ENCODE measurements at regions not wholly inside any gene's neighbourhood (a gene's known extent, or its start where the extent isn't known, plus 50 kb on each side); places are given as distances from the start of the nearest gene placed in this dataset.
"Not testable (repeated sequence)": the region's sequence is repeated elsewhere in the genome, so short reads cannot be mapped to it uniquely, and the experiment has no call there.

DNA sequence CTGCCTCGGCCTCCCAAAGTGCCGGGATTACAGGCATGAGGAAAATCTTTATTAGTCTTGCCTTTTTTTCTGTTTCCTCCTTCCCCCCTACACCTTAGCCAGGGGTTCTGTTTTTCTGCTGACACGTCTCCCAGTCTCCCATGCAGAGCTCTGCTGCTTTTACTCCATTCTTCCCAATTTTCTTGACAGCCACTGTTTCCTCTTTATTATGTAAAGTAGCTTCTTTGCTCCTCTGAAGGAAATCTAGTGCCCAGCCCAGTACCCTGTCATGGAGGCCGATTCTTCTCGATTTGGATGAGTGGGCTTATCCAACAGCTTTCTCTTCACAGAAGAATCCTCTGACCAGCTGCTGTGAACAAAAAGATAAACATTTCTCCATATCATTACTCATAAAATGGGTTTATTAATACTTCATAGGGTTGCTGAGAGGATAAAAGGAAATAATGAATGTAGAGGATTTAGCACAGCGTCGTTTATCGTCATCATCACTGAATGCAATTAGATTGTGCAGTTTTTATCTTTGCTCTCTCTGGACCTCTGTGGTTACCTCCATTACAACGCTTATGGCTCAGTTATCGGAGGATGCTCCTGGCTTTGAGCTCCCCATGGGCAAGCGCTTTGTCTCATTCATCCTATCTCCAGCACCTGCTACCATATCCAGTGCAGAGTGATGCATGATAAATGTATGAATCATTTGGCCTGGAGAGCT, 375.6 kb upstream of the C11orf87 start:
- no peak for DNase-seq (ENCODE audit: low spot score)

DNA sequence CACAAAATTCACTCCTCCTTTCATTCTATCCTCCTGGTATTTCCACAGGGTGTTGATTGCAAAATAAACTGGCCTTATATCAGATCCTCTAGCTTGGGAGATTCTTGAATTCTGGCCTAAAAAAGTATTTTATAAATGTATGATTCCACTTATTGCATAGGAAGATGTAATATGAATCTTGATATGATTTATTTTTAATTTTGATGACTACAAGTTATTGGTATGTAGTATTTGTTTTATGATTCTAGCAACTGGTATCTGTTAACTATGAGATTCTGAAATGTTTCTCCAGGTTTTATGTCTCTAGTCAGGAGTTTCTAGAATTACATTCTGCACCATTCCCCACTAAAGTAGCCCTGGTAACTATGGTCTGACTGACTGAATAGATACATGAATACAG, 373.9 kb upstream of the C11orf87 start:
- no peak for DNase-seq (ENCODE audit: low spot score)

DNA sequence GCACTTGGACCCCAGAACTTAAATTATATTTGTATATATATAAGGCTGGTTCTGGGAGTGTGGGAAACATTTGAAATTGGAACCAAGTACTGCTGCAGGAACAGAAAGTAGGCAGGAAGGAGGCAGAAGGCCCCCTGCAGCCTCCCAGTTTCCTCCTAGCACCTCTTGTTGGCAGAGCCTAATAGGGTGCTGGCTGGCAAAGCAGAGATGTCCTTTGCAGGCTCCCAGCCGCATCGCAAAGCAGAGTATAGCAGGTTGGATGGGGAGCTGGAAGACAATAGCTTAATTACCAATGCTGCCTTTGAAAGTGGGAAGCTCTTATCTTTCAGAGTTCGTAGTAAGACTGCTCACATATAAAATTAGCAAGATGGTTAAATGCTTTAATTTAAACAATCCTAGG, 370.8 kb upstream of the C11orf87 start:
- no peak for DNase-seq (ENCODE audit: low spot score)

DNA sequence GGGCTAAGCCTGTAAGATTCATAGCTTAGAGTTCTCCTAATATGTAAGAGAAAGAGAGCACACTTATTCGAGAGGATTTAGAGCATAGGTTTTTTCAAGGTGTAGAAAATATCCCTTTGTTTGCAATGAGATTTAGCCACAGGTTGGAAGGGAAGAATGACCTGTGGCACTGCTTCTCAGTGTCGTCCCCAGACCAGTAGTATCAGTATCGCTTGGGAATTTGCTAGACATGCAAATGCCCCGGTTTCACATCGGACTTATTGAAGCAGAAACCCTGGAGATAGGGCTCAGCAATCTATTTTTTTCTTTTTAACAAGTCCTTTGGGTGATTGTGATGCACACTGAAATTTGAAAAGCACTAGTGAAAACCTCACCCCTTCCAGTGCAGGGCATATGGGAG, 362.6 kb upstream of the C11orf87 start:
- DNase-seq (ENCODE audit: low spot score) = no peak

DNA sequence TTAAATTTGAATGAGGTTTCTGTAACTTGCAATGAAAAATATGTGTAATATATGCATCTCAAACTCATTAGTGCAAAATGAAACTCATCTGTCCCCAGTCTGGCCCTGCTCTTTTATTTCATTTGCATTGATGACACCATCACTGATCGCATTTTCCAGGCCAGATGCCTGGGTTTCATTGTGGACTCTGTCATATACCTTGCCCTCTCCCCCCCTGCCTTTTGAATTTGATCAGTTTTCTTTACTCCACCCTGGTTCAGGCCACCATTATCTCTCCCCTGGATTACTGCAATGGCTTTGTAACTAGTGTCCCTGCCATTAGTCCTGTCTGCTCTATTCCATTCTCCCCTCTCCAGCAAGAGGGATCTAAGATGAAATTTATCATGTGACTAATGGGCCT, 360.6 kb upstream of the C11orf87 start:
- DNase-seq (ENCODE audit: low spot score) = no peak

DNA sequence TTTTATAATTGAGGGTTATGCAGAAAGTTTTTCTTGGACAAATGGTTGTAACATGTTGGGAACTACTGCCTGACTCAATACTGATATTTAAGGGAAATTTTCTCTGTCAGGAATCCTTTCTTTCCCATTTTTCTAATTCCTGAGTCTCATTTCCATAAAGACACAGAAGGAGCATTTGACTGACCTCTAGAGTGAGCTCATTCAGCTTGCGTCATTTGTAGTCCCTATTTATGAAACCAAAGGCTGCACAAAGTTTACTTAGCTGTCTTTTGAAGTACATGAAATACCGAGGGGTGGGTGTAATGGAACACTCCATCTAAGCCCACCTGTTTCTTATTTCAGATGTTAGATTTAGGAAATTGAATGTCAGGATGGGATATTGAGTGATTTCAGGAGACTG, 359.5 kb upstream of the C11orf87 start:
- no peak for DNase-seq (ENCODE audit: low spot score)

DNA sequence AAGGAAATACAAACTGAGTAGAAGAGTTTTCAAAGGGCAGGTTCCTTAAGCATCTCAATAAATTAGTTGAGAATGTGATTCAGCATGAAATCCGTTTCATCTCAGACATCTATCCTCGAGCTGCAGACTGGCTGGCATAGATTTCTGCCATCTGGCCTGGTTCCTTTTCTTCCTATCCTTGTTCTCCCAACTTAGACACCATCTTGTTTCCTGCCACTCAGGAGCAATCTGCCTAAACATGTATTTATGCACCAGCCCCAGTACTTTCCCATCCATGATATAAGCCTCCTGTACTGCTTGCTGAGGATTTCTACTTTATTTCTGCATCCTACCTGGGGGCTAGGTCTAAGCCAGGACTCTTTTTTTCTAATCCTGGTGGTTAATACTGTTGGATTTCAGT, 359.1 kb upstream of the C11orf87 start:
- DNase-seq (ENCODE audit: low spot score) = no peak

DNA sequence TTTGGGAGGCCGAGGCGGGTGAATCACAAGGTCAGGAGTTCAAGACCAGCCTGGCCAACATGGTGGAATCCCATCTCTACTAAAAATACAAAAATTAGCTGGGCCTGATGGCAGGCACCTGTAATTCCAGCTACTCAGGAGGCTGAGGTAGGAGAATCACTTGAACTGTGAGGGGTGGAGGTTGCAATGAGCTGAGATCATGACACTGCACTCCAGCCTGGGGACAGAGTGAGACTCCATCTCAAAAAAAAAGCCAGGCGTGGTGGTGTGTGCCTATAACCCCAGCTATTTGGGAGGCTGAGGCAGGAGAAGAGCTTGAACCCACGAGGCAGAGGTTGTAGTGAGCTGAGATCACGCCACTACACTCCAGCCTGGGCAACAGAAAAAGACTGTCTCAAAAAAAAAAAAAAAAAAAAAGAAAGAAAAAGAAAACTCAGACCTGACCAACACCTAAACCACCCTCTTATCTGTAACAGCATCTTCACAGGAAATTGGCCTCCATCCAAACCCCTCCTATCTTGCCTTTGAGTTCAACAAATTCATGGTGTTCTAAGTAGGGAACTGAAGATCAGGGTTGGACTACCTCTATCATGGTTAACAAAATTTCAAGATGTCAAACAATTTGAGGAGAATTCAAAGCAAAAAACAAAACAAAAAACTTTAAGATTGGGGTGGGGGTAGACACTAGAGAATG, 357.2 kb upstream of the C11orf87 start:
- not testable (repeated sequence) for DNase-seq (ENCODE audit: low spot score)

DNA sequence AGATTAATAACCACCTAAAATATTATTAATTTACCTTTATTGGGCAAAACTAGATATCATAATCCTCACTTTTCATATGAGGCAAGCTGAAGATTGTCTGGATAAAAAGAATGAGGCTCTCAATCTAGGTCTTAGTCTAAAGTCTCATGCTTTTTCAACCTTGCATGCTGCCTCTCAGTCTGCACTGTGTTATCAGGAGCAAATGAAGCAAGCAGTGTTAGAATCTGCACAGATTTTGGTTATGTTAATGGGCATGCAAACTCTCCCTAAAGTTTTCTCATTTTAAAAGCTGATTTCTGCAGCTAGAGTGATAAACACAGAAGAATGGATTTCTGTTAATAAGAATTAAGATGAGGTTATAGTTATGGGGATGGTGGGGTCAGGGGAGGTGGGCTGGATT, 350.7 kb upstream of the C11orf87 start:
- DNase-seq (ENCODE audit: low spot score) = no peak

DNA sequence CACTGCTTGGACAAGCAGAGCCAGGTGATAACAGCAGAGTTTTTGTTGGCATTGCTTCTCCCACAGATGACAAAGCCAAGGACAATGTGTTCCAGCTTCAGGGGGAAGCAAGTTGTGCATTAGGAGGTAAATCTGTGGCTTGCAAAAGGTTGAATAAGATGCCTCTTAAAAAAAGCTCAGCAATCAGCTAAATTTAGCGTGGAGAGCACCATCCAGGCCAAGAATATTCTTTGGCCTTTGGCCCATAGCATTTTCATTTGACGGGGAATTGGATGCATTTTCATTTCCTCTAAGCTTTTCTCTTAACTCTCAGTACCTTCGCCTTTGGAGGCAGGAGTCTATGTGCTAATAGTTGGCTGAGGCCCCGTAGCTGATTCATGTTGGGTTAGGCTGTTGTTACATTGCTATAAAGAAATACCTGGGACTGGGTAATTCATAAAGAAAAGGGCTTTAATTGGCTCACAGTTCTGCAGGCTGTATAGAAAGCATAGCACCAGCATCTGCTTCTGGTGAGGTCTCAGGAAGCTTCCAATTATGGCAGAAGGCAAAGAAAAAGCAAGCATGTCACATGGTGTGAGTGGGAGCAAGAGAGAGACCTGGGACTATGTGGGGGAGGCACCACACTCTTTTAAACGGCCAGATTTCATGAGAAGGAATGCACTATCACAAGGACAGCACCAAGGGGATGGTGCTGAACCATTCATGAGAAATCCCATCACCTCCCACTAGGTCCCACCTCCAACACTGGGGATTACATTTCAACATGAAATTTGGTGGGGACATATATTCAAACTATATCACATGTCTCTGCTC, 350.1 kb upstream of the C11orf87 start:
- no peak for DNase-seq (ENCODE audit: low spot score)

DNA sequence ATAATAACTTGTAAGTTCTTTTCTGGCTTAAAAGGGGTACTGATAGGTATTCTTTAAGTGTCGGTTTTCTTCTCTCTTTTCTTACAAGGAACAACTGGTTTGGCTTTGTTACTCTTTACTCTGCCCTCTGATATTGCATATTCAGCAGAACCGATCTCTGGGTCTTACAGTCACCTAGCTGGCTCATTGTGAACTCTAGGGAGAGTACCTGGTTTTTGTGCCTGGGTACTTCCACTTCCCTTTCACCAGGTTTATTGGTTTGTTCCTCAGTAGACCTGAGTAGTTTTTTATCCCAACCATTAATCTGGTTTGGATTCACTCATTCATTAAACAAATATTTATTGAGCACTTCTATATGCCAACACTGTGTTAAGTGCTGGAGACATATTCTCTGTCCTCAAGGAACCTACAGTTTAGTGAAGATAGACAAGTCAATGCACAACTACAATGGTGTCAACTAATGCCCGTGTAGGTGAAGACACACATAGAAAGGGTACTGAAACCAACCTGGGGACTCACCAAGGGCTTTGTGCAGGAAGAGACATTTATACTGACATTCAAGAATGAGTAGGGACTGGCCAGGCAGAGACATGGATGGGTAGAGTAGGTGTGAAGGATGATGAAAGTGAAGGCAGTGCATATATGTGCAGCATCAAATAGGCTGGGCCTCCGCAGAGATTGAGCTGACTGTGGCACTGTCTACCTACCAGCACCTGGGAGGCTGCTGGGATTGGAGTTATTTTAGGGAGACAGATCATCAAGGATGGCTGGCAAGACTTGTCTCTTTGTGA, 348.8 kb upstream of the C11orf87 start:
- no peak for DNase-seq (ENCODE audit: low spot score)

DNA sequence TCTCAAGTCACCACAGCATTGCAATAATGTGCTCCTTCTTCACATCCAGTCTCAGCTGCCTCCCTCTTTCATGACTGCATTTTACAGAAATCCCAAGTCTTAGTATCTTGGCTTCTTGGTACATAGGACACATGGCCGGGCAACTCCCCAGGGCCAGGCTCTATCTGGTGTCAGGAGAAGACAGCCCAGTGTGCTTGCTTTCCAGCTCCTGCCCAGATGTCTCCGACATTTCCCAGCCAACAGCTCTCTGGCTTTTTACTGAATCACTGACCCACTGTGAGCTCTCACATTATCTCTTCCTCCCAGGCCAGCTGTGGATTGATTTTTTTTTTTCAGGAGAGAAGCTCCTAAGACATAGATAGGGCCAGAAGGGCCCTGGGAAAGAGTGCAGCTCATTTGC, 346.0 kb upstream of the C11orf87 start:
- no peak for DNase-seq (ENCODE audit: low spot score)

DNA sequence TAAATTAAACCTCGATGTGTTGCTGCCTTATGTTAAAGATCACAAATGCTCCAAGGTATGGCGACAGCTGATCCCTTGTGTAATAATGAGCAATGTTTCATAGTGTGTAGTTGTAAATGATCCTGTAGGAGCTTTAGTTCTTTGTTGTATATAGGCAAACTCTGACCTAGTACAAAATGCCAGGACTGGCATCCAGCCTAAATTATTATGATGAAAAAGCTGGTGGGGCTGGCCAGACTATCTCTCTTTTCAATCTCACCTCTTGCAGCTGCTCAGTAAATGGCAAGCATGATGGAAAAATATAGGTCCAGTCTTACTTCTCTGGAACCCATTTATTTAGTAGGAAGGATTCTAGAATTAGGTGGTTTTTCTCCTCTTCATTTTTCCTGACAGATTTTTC, 345.1 kb upstream of the C11orf87 start:
- no peak for DNase-seq (ENCODE audit: low spot score)

DNA sequence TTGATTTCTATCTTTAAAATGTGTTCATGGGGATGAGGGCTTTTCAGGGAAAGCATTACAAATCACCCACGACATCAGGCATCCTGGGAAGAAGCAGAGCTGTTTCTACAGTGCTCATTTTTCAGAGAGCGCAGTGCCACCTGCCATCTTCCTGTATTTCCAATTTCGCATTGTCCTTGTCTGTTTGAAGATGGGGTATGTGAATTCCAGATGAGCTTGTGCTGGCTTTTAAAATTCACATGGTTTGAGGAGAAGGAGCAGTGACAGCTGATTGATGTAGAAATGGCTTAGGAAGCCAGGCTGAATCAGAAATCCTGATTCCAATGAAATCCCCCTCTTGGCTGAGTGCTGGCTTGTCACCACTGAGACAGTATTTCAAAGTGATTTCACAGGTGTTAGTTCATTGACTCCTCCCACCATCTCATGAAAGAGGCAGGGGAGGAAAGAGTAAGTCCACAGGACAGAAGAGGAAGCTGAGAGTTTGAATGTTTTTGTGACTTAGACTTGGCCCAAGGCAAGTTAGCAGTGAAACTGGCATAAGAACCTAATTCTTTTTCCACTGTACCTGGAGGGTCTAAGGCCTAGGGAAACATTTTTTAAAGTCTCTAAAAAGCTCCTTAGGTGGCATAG, 344.6 kb upstream of the C11orf87 start:
- no peak for DNase-seq (ENCODE audit: low spot score)

DNA sequence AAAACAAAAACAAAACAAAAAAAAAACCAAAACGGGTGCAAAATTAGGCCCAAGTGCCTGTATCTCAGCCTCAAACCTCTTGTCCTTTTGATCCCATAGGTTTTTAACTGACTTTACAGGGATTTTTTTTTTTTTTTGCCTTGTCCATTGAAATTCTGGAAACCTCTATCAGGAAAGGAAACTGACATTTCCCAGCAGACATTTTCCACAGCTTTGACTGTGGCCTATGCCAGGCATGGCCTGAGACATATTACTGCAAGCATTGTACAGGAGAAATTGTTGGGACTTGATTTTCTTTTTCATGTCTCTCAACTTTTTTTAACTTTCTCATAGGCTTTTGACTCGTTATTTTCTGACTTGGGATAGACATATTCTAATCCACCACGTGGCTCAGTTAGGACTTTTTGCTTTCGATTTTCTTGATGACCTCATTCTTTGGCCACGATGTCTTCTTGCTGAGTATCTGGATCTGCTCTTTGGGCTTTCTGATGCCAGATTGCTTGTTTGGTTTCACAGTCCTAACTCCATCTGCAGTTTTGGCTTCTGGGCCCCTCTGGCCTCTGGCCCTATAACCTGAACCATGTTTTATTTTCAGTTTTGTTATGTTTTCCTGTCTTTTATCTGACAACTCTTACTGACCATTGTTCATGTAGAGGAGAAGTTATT, 336.1 kb upstream of the C11orf87 start:
- DNase-seq (ENCODE audit: low spot score) = no peak

DNA sequence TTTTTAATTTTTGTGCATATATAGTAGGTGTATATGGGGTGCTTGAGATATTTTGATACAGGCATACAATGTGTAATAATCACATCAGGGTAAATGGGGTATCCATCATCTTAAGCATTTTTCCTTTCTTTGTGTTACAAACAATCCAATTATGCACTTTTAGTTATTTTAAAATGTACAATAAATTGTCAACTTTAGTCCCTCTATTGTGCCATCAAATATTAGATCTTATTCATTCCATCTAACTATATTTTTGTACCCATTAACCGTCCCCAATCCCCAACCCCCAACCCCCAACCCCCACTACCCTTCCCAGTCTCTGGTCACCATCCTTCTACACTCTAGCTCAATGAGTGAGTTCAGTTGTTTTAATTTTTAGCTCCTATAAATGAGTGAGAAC, 335.1 kb upstream of the C11orf87 start:
- no peak for DNase-seq (ENCODE audit: low spot score)

DNA sequence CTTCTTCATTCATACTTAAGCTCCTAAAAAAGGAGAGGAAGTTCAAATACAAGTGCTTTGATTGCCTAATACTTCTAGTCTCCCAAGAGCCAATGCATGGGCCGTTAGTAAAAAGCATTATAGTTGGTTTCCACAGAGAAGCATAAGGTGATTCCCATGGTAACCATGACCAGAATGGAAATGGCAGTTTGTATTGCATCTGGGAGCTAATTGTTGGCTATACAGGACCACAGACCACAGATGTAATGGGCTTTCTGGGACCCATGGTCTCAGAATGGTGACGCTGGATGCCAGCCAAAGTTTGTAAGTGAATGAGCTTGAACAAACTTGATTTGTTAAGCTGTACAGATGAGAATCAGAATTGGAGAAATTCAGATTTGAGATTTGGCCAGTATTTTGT, 333.9 kb upstream of the C11orf87 start:
- no peak for DNase-seq (ENCODE audit: low spot score)

DNA sequence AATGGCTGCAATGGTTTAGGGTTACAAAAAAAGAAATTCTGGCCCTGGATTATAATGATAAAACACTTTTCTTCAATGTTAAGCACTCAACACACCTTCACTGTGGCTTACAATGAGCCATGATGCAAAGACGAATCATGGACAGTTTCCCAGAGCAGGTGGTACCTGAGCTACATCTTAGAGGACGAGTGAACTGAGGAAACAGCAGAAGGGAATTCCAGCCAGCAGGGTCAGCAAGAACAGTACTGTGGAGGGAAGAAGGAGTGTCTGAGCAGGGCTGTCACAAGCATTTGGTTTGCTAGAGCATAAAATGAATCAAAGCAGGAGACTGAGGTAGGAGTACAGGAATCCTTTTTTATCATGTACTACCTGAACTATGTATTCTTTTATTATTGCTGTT, 332.8 kb upstream of the C11orf87 start:
- DNase-seq (ENCODE audit: low spot score) = no peak

DNA sequence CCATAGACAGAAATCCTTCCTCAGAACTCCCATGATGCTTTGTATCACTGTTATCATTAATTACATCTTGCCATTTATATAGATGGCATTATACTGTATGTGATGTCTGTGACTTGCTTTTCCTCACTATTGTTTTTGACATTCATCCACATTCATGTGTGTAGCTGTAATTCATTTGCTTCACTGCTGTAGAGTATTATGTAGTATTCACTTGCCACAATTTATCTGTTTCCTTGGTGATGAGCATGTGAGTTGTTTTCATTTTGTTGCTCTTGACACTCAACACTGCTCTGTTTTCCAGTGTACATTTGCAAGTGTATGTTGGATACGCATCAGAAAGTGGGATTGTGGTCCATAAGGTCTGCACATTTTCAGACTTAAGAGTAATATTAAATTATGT, 328.6 kb upstream of the C11orf87 start:
- no peak for DNase-seq (ENCODE audit: low spot score)

DNA sequence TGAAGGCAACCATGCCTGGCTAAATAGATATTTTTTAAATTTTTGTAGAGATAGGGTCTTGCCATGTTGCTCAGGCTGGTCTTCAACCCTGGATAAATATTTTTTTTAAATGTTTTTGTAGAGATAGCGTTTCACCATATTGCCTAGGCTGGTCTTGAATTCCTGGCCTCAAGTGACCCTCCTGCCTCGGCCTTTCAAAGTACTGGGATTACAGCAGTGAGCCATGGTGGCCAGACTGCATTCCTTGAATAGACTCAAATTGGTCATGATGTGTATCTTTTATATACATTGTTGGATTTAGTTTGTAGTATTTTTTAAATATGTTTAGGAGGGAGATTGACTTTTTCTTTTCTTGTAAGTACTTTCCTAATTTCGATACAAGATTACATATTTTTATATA, 325.7 kb upstream of the C11orf87 start:
- no peak for DNase-seq (ENCODE audit: low spot score)

DNA sequence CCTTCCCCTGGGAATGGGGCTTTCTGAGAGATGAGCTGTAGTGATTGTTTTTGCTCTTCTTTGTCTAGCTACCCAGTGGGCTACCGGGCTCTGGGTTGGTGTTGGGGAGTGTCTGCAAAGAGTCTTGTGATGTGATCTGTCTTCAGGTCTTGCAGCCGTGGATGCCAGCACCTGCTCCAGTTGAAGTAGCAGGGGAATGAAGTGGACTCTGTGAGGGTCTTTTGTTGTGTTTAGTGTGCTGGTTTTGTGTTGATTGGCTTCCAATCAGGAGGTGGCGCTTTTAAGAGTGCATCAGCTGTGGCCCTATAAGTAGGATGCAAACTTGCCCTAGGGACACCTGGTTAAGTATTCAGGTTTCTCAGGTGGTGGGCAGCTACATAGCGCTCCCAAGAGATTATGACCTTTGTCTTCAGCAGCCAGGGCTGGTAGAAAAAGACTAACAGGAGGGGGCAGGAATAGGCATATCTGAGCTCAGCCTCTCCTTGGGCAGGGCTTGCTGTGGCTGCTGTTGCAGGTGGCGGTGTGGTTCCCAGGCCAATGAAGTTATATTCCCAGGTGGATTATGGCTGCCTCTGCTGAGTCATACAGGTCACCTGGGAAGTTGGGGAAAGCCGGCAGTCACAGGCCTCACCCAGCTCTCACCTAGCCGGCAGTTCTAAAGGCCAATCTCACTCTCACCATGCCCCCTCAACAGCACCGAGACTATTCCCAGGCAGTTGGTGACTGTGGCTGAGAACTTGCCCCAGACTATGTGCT, 315.7 kb upstream of the C11orf87 start:
- no peak for DNase-seq (ENCODE audit: low spot score)

Measured in HuH-7 (cell line).